ENCODE measurements at regions not wholly inside any gene's neighbourhood (a gene's known extent, or its start where the extent isn't known, plus 50 kb on each side); places are given as distances from the start of the nearest gene placed in this dataset.

GRCh38 chr15:29952225-29952624 lies 130.0 kb upstream of the TJP1 start:
- no peak overlapping the region for H3K27ac Mint-ChIP-seq (ENCODE audit: unreplicated experiment)
- no peaks in the 10 kb centered on the region for H3K4me1 Mint-ChIP-seq (ENCODE audit: low read depth, unreplicated experiment)
- H3K27me3 ChIP-seq (replicated peaks; ENCODE audit: control insufficient read depth, insufficient read depth, low read length), result no peaks in the 10 kb centered on the region
- H3K36me3 Mint-ChIP-seq (ENCODE audit: insufficient read depth, unreplicated experiment), result no peaks in the 10 kb centered on the region
- no peaks in the 10 kb centered on the region for H3K9me3 Mint-ChIP-seq (ENCODE audit: unreplicated experiment)
- peaks cover under 1% of the 10 kb centered on the region for H3K27me3 Mint-ChIP-seq (ENCODE audit: insufficient read depth, unreplicated experiment)
- no peaks in the 10 kb centered on the region for H3K9me3 ChIP-seq
- H3K4me3 Mint-ChIP-seq (ENCODE audit: unreplicated experiment), result no peak overlapping the region
- CTCF ChIA-PET, result no interaction called here
- no peaks in the 10 kb centered on the region for H3K4me1 ChIP-seq
- no peak for DNase-seq
- H3K36me3 ChIP-seq (ENCODE audit: control insufficient read depth, insufficient read depth, low read length), result no peaks in the 10 kb centered on the region
- H3K4me3 ChIP-seq (ENCODE audit: low read depth, low read length), result no peak overlapping the region
- POLR2A ChIA-PET, result no interaction called here
- TF ChIP-seq CTCF (IDR thresholded peaks at IDR 0.05; ENCODE audit: insufficient read depth in 1 of 2, low read depth in 1 of 2, low read length in 1 of 2, severe bottlenecking in 1 of 2, unreplicated experiment in 1 of 2), result no peak
- intact Hi-C loops (cut with micrococcal nuclease; ENCODE audit: unreplicated experiment), result no loop called here
- no TSS peak for BruUV-seq (replicated peaks)

GRCh38 chr15:29945943-29946596 lies 123.8 kb upstream of the TJP1 start:
- Mint-ChIP-seq H3K9me3 (ENCODE audit: unreplicated experiment) (no peaks in the 10 kb centered on the region), H3K4me3 (ENCODE audit: unreplicated experiment) (no peak overlapping the region), H3K27me3 (ENCODE audit: insufficient read depth, unreplicated experiment) (no peaks in the 10 kb centered on the region), H3K36me3 (ENCODE audit: insufficient read depth, unreplicated experiment) (no peaks in the 10 kb centered on the region), H3K4me1 (ENCODE audit: low read depth, unreplicated experiment) (no peaks in the 10 kb centered on the region), H3K27ac (ENCODE audit: unreplicated experiment) (no peak overlapping the region)
- Histone ChIP-seq H3K27me3 (replicated peaks; ENCODE audit: control insufficient read depth, insufficient read depth, low read length) (no peaks in the 10 kb centered on the region), H3K36me3 (ENCODE audit: control insufficient read depth, insufficient read depth, low read length) (no peaks in the 10 kb centered on the region), H3K4me3 (ENCODE audit: low read depth, low read length) (no peak overlapping the region), H3K4me1 (no peaks in the 10 kb centered on the region), H3K9me3 (no peaks in the 10 kb centered on the region)
- no TSS peak for BruUV-seq (replicated peaks)
- ChIA-PET POLR2A (no interaction called here), CTCF (interaction anchor here (0.6 to 1.0 kb wide), 2 partner anchors 129 to 198 kb away, joined by 3 read pairs; no protein-coding TSS in a partner anchor)
- intact Hi-C loops (cut with micrococcal nuclease; ENCODE audit: unreplicated experiment), result no loop called here
- TF ChIP-seq CTCF (IDR thresholded peaks at IDR 0.05; ENCODE audit: insufficient read depth in 1 of 2, low read depth in 1 of 2, low read length in 1 of 2, severe bottlenecking in 1 of 2, unreplicated experiment in 1 of 2), result no peak
- DNase-seq, result no peak

- no peak overlapping the region for H3K4me3 Mint-ChIP-seq (ENCODE audit: unreplicated experiment)
- H3K36me3 ChIP-seq (ENCODE audit: control insufficient read depth, insufficient read depth, low read length), result no peaks in the 10 kb centered on the region
- no peaks in the 10 kb centered on the region for H3K27me3 Mint-ChIP-seq (ENCODE audit: insufficient read depth, unreplicated experiment)
- no peaks in the 10 kb centered on the region for H3K4me1 Mint-ChIP-seq (ENCODE audit: low read depth, unreplicated experiment)
- no peaks in the 10 kb centered on the region for H3K36me3 Mint-ChIP-seq (ENCODE audit: insufficient read depth, unreplicated experiment)
- no peaks in the 10 kb centered on the region for H3K9me3 Mint-ChIP-seq (ENCODE audit: unreplicated experiment)
- H3K27ac Mint-ChIP-seq (ENCODE audit: unreplicated experiment), result no peak overlapping the region
- ChIA-PET POLR2A (no interaction called here), CTCF (no interaction called here)
- no peak for TF ChIP-seq CTCF (IDR thresholded peaks at IDR 0.05; ENCODE audit: insufficient read depth in 1 of 2, low read depth in 1 of 2, low read length in 1 of 2, severe bottlenecking in 1 of 2, unreplicated experiment in 1 of 2)
- no peaks in the 10 kb centered on the region for H3K9me3 ChIP-seq
- intact Hi-C loops (cut with micrococcal nuclease; ENCODE audit: unreplicated experiment), result loop anchor here (5.0 kb wide), 1 partner anchor 82 kb away; no protein-coding TSS in a partner anchor
- BruUV-seq (replicated peaks), result no TSS peak
- no peak overlapping the region for H3K4me3 ChIP-seq (ENCODE audit: low read depth, low read length)
- no peaks in the 10 kb centered on the region for H3K4me1 ChIP-seq
- no peak for DNase-seq
- H3K27me3 ChIP-seq (replicated peaks; ENCODE audit: control insufficient read depth, insufficient read depth, low read length), result no peaks in the 10 kb centered on the region
These were observed 122.7 kb upstream of the TJP1 start for GRCh38 chr15:29944925-29945324.
